Loucy (cell line): ENCODE measurements at regions not wholly inside any gene's neighbourhood (a gene's known extent, or its start where the extent isn't known, plus 50 kb on each side); places are given as distances from the start of the nearest gene placed in this dataset.

Source experiments
- EZH2phosphoT487 ChIP-seq: fragments of 200-600 bp; IDR thresholded peaks from 2 replicates; pipeline ENCODE4 v1.6.1; 2018; ENCODE audit warnings: antibody characterized with exemption, mild to moderate bottlenecking, moderate library complexity, borderline replicate concordance
- TF ChIP-seq, protein P1 (sequence below): fragments of 200-600 bp; sonication (generic); conservative IDR thresholded peaks from 2 replicates; pipeline ENCODE4 v1.5.1; 2014; ENCODE audit warnings: mild to moderate bottlenecking, antibody characterized with exemption, low read length

- TF ChIP-seq, protein P1, sequence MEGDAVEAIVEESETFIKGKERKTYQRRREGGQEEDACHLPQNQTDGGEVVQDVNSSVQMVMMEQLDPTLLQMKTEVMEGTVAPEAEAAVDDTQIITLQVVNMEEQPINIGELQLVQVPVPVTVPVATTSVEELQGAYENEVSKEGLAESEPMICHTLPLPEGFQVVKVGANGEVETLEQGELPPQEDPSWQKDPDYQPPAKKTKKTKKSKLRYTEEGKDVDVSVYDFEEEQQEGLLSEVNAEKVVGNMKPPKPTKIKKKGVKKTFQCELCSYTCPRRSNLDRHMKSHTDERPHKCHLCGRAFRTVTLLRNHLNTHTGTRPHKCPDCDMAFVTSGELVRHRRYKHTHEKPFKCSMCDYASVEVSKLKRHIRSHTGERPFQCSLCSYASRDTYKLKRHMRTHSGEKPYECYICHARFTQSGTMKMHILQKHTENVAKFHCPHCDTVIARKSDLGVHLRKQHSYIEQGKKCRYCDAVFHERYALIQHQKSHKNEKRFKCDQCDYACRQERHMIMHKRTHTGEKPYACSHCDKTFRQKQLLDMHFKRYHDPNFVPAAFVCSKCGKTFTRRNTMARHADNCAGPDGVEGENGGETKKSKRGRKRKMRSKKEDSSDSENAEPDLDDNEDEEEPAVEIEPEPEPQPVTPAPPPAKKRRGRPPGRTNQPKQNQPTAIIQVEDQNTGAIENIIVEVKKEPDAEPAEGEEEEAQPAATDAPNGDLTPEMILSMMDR, result no peak
- TF ChIP-seq EZH2phosphoT487, result no peak
Measured at GRCh38 chr6:40162074-40162473, 227.8 kb upstream of the MOCS1 start.
